CD4-positive, alpha-beta T cell treated with Interferon gamma for 1 hour (primary cell): ENCODE measurements at regions not wholly inside any gene's neighbourhood (a gene's known extent, or its start where the extent isn't known, plus 50 kb on each side); places are given as distances from the start of the nearest gene placed in this dataset.

ENCODE experiments used
- DNase-seq: peaks from one replicate; pipeline ENCODE4 v3.0.0-alpha.2; 2020

DNA sequence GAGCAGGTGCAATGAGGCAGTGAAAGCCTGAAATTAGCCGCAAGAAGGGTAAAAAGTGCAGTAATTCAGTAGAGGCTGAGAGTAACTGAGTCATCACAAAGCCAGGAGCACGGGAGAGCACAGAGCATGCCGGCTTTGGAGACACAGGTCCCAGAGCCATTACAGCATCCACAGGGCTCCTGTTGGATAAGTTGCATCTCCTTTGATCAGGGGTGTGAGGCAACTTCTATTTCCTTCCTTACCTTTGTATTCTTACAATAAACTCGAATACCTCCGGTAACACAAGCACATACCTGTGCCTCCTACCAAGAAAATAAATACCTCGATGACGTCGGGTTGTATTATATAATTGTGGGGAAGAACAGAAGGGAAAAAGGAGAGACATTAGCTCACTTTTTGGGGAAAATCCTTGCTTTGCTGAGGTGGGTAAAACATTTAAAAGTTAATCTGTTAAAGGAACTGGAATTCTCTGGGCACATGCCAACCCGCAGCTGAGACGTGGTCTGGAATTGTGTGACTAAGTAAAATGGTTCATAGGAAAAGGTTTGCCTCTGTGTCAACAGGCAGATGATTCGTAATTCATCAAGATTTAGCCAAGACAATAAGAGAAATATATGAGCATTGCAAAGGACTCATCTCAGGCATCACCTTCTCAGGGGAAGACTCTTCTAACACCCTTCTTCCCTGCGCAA lies 360.7 kb upstream of the ZFP64 start:
- DNase-seq, result no peak

DNA sequence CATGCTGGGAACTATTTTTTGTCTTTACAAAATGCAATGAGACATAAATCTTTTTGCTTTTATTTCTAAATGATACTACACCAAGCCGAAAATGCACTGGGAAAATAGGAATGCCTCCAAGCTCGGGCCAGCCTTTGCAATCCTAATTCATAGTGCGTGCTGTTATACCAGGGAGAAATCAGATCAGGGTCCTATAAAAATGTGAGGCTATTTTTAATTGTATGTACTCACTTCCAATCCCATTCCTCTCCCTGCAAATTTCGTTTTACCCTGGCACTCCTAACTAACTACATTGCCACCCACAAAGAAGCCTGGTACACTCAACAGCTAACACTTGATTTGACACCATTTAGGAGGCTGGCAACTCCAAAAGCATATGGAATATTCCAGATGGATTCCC lies 350.6 kb upstream of the ZFP64 start:
- DNase-seq, result no peak

DNA sequence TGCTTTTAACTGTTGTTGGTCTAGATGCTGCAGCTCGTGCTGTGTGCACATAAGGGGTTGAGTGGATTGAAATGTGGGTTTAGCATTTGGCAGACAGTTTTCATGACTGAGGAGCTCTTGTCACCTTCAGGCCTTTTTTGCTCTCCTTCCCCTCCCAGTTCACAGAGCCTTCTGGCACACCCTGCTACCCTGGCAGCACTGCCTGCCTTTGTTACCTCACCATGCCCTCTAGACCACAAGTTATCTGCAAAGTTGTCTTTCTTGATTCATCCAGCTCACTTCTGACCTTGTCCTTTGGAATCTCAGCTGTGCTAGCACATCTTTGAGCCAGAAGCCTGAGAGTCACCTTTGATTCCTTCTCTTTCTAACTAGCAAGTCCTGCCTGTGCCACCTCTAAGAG lies 348.9 kb upstream of the ZFP64 start:
- DNase-seq, result no peak

DNA sequence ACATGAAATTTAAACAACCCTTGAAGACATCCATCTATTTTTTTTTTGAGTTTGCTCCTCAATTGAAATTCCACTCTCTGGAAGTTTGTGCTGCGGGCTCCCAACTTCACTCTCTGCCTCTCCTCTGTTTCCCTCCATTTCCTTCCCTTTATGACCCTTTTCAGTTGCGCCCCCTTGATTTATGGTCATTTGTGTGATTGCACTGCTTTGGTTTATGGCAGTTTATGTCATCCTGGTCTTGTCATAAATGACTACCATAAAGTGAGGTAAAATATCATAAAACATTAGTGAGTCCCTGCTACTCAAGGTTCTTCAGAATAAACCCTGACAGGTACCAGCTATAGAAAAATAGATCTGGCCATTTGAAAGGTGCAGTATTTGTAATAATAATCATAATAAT lies 348.3 kb upstream of the ZFP64 start:
- no peak for DNase-seq

DNA sequence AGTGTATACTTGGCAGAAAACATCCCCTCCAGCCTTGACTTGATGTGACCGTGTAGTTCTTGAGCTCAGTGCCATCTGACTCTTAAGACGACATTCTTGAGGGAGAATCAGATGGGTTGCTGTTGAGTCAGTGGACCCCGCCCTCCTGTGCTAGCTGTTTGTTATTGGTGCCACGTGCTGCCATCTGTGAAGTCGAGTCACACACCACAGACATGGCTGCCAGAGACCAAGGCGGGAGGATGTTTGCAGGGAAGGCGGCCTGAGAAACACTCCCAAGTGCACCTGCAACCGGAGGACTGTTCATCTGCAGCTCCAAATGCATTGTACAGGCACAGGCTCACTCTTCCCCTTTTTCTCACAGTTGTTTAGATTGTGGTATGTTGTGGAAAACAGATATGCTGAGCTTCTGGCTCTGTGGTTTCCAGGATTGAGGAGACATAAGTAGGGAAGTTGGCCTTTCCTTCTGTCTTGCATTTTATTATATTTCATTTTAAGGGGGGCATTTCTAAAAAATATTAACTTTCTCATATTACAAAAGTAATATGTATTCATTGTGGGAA lies 345.3 kb upstream of the ZFP64 start:
- DNase-seq, result no peak

DNA sequence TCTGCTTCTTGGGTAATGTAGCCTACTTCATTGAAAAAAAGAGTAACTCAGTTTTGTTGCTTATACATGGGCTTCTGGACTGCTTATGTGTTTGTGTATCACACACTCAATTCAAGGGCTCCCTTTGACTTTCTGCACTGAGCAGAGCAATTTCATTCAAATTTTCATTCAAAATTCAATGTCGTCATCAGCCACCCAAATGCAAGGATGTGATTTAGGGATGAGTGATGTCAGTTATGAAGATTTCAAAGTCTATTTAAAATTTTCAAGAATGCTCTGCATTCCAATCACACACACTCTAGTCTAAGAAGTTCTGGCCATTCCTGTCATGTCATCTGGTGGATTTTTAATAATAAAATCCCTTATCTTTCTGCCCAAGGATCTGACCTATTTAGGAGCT lies 344.5 kb upstream of the ZFP64 start:
- no peak for DNase-seq

DNA sequence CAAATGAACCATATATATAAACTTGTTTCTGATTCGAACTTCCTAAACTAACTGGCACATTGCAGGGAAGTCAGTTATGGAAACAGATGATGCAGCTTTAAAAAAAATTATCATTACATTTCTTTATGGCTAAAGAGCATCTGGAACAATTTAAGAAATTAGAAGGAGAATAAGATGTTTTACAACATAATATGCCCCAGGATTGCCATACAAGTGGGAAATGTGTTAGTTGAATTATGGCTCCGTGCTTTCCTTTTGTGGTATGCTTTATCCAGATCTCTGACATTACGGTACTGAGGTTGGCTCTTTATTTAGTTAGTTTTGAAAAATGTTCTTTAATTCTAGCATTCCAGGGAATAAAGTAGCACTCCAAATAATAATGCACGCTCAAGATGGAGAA lies 343.0 kb upstream of the ZFP64 start:
- DNase-seq, result no peak

DNA sequence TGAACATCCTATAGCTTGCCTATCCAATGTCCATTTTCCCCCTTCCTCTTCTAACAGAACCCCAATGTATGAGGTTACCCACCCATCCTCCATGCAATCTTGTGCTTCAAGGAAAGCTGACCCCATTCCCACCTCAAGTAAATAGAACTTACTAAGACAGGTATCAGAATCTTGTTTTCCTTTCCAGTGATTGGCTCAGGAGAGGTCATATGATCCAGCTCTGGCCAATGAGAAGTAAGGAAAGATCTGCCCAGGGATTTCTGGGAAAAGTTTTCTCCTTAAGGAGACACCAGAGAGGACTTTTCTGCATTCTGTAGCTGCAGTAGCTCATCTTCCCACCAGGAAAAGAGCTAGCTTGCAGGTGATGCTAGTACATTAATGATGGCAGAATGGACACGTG lies 341.8 kb upstream of the ZFP64 start:
- no peak for DNase-seq

DNA sequence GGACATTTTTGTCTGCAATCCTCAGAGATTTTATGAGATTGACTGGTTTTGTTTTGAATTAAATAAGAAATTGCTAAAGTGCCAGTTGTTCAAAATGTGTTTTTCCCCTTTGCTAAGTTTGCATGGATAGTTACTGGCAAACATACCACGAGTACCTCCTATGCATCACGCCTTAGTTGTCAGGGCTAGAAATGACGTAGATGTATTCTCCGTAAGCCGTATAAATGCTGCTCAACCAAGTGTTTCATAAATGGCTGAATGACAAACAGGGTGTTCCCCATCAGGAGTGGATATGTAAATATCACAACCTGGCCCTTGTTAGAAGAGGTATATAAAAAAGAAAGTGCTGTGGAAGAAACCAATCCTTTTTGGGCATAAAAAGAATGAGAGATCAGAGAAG lies 341.1 kb upstream of the ZFP64 start:
- no peak for DNase-seq

DNA sequence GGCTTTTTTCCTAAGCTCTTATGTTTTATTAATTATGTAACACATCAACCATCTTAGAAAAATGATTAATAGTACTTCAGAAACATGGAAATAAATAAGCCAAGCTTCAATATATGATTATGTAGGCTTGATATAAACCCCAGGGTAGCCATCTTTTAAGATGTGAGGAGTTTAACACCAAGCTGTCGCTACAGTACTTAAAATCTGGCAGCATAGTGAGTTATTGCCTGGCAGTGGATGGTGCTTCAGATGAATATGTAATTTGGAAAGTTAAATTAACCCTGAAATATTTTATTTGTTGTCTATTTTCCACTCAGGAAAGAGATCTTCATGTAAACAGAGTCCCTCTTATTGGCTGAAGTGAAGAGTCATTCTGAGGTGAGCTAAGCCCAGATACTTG lies 339.0 kb upstream of the ZFP64 start:
- no peak for DNase-seq

DNA sequence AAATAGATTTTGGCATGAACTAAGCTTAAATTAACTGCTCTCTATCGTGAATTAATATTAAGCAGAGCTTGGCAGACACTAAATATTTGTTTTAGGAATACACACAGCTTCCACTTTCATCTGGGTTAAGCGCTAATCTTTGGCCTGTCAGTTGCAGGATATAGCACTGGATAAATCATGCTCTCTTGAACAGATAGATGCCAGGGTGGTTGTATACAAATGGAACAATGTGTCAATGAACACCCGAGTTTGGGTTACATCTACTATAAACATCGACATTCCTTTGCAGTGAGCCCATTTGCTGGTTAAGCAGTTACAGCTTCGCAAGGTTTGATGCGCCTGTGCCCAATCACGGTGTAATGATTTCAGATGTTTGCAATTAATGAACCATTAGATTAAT lies 338.2 kb upstream of the ZFP64 start:
- no peak for DNase-seq

DNA sequence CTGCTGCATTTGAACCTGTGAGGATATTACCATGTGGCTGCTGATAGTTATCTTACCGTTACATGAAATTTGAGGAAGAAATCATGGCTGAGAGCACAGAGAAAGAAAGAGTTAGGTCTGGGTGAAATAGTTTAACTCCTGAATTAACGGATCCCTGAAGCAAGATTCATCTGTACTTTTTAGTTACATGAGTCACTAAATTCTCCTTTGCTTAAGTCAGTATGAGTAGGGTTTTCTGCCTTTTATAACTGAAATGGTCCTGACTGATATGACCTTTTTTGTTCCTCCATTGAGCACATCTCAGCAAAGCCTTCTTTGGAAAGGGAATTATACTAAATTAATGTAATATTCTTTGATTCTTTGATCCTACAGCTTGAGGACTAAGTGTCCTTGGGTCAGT lies 333.3 kb upstream of the ZFP64 start:
- no peak for DNase-seq

DNA sequence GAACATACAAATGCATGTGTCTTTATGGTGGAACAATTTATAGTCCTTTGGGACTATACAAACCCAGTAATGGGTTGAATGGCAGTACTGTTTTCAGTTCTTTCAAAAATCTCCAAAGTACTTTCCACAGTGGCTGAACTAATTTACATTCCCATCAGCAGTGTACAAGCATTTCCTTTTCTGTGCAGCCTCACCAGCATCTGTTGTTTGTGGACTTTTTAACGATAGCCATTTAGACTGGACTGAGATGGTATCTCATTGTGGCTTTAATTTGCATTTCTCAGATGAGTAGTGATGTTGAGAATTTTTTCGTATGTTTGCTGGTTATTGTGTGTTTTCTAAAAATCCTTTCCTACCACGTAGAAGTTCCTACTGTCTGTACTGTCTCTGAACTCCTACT lies 327.2 kb upstream of the ZFP64 start:
- DNase-seq, result no peak

DNA sequence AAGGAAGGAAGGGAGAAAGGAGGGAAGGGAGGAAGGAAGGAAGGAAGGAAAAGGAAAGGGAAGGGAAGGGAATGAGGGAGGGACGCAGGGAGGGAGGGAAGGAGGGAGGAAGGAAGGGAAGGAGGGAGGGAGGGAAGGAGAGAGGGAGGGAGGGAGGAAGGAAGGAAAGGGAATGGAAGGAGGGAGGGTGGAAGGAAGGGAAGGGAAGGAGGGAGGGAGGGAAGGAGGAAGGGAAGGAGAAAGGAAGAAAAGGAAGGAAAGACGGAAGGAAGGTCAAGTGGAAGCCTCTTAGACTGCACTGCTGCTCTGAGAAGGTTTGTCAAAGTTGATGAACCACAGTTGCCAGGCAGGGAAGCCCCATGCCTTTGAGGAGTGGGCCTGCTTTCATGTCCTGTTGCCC lies 324.3 kb upstream of the ZFP64 start:
- no peak for DNase-seq

DNA sequence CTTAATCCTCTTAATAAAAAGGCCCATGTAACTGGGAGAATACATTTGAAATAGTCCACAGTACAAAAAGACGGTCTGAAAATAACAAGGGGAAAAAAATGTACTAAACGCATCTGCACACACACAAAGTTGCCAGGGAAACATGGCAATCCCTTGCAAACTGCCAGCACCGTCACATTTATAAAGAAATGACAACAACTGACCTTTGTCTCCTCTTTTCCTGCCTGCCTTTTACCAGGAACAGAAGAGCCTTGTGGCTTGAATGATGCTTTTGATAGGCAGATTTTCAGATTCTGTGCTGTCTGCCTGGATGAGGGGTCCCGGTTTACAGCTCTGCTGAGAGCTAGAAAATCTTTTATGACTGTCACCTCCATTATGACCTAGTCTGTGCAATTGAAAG lies 308.6 kb upstream of the ZFP64 start:
- no peak for DNase-seq

DNA sequence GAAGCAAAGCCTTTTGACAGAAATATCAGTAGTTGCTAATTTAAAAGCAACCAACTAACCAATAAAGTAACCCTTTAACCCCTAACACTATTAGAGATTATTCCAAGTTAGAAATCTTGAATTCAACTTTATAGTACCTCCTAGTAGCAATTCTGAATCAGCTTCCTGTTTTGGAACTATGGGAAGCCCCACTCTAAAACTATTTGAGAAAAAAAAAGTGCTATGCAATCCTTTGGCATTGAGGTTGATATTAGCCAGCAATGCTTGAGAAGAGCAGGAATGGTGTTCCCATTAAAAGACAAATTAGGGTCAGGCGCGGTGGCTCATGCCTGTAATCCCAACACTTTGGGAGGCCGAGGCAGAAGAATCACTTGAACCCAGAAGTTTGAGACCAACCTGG lies 306.2 kb upstream of the ZFP64 start:
- DNase-seq, result no peak

DNA sequence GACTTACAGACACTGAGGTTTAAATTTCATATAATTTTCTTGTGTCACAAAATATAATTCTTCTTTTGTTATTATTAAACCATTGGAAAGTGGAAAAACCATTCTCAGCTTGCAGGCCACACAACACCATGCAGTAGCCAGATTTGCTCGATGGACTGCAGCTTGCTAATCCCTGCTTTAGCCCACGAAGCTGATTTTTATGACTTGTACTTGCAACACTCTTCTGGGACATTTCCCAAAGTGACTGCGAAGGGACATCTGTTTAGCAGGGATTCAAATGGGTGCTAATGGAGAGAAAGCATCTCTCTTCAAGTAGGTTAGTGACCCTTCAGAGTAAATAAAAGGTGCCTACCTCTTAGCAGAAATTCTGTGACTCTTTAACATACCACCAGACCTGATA lies 304.6 kb upstream of the ZFP64 start:
- DNase-seq, result no peak

DNA sequence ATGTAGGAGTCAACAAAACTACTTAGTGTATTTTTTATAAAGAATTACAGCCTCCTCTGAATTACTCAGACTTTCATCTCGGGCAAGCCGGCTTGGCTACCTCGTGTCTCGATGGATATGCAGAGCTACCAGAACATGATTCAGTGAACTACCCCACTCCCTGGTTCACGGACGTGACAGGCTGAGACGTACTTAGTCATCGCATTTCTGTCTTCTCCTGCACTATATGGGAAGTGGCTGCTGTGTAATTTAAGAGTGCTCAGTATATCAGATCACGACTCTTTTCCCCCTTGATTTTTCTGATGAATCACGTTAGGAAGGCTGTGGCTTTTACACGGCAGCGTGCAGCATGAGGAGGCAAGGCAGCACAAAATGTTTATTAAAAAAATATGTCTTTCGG lies 302.7 kb upstream of the ZFP64 start:
- DNase-seq, result no peak

DNA sequence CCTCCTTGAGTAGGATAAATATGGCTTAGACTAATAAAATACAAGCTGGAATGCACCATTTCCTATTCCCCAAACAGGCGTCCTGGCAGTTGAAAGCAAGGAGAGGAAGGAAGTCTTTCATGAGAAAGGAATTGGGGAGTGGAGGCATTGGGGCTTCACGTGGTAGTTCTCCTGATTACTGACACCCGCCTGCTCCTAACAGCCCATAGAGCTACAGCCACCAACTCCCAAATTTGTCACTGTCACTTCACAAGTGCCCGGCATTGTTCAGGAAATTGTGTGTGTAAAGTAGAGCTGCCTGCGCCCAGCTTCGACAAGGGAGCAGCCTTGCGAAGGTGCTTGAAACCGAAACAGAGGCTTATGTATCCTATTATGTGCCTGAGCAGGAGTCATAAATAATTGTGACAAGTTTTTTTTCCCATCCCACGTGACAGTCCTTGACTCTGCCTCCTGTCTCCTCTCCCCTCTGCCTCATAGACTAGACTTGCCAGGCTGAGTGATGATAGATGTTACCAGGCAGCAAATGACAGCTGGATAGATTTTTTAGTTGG lies 301.7 kb upstream of the ZFP64 start:
- no peak for DNase-seq

DNA sequence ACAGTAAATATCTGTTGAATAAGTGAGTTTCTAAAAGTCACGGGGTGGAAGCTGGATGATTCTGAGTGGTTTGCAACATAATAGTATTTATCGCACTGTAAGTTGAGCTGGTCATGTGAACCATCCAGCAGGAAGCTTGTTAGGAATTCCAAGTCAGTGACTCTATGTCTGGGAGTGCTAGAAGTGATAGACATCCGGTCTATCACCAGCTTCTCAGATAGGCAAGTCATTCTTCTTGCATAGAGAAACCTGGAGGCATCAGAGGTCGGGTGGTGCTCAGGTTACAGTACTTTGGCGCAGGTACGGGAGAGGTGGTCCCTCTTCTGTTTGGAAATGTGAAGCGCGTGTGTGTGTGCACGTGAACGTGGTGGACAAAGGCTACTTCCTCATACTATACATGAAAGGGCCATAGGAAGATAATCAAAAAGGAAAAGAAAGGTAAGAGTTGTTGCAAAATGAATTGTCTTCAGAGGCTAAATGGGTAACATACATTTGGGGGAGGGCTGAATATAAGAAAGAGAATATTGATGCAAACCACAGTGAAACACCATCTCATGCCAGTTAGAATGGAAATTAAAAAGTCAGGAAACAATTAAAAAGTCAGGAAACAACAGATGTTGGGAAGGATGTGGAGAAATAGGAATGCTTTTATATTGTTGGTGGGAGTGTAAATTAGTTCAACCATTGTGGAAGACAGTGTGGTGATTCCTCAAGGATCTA lies 299.3 kb upstream of the ZFP64 start:
- no peak for DNase-seq

DNA sequence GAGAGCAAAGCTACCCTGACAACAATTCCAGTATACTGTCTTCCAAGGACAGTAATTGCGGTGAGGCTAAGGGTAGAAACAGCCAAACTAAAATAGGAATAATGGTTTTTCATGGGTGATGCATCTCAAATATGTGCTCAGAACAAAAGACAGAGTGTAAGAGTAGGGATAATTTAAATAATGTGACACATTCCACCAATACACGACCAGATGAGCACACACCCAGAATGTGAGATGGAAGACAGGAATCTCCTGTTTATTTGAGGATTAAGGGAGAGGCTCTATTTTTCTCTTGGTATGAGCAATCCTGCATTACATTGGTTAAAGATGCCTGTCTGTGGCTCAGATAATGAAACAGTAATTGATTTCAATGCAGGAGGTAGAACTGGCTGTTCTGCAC lies 292.9 kb upstream of the ZFP64 start:
- DNase-seq, result no peak

DNA sequence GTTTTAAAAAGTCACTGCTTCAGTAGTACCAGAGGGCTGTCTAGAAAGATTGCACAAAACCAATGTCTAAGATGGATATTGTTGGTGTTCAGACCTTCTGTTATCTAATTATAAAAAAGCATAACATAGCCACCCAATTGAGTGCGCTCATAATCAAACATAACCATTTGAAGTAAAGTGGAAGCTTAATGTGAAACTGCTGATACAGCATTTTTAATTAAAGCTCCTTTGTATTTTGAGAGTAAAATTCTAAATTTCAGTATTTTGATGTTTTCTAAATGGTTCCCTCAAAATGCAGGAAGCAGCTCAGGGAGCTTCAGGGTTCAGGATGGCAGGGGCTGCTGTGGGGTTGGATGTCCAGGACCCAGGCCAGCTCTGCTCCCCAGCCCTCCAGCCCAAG lies 291.8 kb upstream of the ZFP64 start:
- DNase-seq, result no peak

DNA sequence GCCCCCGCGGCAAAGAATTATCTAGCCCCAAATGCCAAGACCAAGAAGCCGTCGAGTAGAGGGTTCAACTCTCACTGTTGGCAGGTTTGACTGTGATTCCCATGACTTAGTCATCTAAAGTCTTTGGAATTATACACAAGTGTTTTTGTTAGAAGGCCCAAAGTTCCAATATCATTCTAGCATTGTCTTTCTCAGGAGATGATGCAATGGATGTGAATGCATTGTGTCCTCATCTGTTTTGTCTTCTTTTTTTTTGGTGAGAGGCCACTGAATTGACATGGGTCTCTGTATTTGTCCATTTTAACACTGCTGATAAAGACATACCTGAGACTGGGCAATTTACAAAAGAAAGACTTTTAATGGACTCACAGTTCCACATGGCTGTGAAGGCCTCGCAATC lies 290.5 kb upstream of the ZFP64 start:
- no peak for DNase-seq

DNA sequence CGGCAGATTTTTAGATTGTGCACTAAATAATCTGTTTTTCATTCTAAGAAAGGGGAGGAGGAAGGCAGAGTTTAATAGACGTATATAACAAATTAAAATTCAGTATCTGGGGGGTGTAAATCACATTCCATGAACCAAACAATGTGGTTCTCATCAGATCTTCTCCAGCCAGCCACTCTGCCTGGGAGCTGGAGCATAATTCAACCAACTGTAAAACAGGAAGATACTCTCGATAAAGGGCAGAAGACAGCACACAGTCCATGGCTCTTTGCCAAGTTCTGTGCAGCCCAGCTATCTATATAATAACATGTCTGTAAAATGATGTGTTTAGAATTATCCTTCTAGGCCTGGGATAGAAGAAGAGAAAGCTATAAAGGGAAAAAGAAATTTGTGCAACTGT lies 289.9 kb upstream of the ZFP64 start:
- DNase-seq, result no peak
